ENCODE measurements at regions not wholly inside any gene's neighbourhood (a gene's known extent, or its start where the extent isn't known, plus 50 kb on each side); places are given as distances from the start of the nearest gene placed in this dataset.

DNA sequence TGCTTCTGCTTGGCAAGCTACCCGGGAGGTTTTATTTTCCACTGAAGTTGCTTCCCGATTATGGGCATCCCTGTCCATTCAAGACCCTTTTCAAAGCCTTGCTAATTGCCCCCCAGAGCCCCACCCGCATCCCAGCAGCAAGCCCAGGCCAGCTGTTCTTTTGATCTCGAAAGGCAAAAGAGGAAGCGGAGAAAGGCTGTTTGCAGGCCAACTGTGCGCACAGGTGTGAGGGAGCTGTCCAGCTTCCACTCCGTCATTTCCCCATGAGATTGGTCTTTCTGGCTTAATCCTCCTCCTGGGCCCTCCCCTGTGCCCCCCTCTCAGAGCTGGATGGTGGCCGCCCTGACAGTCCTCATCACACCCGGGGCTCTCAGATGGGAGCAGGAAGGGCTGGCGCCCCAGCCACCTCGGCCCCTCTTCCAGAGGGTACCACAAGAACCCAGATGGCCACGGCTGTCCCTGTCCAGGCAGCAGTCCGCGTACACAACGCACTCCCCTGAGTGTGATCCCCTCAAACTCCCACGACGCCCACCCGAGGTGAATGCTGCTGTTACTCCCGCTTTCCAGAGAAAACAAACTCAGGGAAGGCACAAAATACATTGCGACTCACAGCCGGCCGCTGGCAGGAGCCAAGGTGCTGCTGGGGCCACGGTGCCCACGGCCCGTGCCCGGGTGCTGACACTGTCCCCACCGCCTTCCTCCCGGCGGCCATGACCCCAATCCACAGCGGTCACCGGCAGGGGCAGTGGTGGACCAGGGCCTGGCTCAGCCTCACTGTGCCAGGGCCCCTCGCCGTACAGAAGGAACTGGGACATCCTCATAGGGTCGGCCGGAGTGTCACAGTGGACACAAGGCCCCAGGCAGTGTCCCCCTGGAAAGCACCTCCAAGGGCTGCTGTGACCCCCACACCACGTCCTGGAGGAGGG, 121.9 kb downstream of the CRYAA start:
- no peak overlapping the region for H3K27ac ChIP-seq
- peaks cover 17% of the 10 kb centered on the region for H3K4me1 ChIP-seq (ENCODE audit: insufficient read depth)
- no peaks in the 10 kb centered on the region for H4K20me1 ChIP-seq (ENCODE audit: insufficient read depth, poor library complexity, severe bottlenecking)
- no peaks in the 10 kb centered on the region for H3K9me3 ChIP-seq (ENCODE audit: low read depth)
- DNase-seq (ENCODE audit: low spot score): no peak
- no peaks in the 10 kb centered on the region for H3K27me3 ChIP-seq
- WGBS (ENCODE audit: low lambda C conversion rate, missing lambda C conversion rate): 90% methylated on average over 35 of the region's 36 CpGs
- no peak overlapping the region for H3K4me2 ChIP-seq
- H3K4me3 ChIP-seq: no peak overlapping the region
- TF ChIP-seq EZH2phosphoT487 (IDR thresholded peaks at IDR 0.05; ENCODE audit: low read depth, severe bottlenecking, unreplicated experiment) (no peak), EZH2 (IDR thresholded peaks at IDR 0.05; ENCODE audit: borderline replicate concordance) (no peak)
- TF ChIP-seq, protein P1, sequence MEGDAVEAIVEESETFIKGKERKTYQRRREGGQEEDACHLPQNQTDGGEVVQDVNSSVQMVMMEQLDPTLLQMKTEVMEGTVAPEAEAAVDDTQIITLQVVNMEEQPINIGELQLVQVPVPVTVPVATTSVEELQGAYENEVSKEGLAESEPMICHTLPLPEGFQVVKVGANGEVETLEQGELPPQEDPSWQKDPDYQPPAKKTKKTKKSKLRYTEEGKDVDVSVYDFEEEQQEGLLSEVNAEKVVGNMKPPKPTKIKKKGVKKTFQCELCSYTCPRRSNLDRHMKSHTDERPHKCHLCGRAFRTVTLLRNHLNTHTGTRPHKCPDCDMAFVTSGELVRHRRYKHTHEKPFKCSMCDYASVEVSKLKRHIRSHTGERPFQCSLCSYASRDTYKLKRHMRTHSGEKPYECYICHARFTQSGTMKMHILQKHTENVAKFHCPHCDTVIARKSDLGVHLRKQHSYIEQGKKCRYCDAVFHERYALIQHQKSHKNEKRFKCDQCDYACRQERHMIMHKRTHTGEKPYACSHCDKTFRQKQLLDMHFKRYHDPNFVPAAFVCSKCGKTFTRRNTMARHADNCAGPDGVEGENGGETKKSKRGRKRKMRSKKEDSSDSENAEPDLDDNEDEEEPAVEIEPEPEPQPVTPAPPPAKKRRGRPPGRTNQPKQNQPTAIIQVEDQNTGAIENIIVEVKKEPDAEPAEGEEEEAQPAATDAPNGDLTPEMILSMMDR (IDR thresholded peaks at IDR 0.05; ENCODE audit: poor library complexity): no peak
- no peaks in the 10 kb centered on the region for H3K79me2 ChIP-seq
- H2AFZ ChIP-seq: no peak overlapping the region
- no peaks in the 10 kb centered on the region for H3K9me2 ChIP-seq (replicated peaks; ENCODE audit: insufficient read depth)
- H3K36me3 ChIP-seq (replicated peaks; ENCODE audit: insufficient read depth, low read depth): no peaks in the 10 kb centered on the region

DNA sequence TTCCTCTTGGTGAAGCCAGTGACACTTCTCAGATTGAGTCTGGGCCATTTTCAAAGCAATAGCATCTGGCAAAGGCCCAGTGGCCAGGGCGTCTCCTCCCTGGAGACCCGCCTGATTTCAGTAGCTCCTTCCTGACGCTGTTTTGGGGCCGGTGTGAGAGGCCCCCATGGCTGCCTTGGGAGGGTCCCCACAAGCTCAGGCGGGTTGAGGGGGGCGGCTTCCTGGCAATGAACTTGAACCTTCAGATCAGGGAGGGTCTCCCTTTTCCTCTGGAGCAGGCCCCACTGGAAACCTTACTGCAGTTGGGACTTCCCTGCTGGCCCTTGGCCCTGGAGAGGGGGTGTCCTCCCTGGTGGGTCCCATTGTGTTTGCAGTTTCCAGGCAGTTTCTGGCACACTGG, 121.2 kb downstream of the CRYAA start:
- no peak for DNase-seq (ENCODE audit: low spot score)
- Histone ChIP-seq H3K27ac (no peak overlapping the region), H2AFZ (no peak overlapping the region), H3K79me2 (no peaks in the 10 kb centered on the region), H3K27me3 (no peaks in the 10 kb centered on the region), H3K9me3 (ENCODE audit: low read depth) (no peaks in the 10 kb centered on the region), H3K9me2 (replicated peaks; ENCODE audit: insufficient read depth) (no peaks in the 10 kb centered on the region), H3K36me3 (replicated peaks; ENCODE audit: insufficient read depth, low read depth) (no peaks in the 10 kb centered on the region), H3K4me2 (no peak overlapping the region), H4K20me1 (ENCODE audit: insufficient read depth, poor library complexity, severe bottlenecking) (no peaks in the 10 kb centered on the region), H3K4me1 (ENCODE audit: insufficient read depth) (peaks cover 17% of the 10 kb centered on the region), H3K4me3 (no peak overlapping the region)
- TF ChIP-seq EZH2phosphoT487 (IDR thresholded peaks at IDR 0.05; ENCODE audit: low read depth, severe bottlenecking, unreplicated experiment): no peak
- WGBS (ENCODE audit: low lambda C conversion rate, missing lambda C conversion rate): 95% methylated on average over 6 of the region's 6 CpGs

DNA sequence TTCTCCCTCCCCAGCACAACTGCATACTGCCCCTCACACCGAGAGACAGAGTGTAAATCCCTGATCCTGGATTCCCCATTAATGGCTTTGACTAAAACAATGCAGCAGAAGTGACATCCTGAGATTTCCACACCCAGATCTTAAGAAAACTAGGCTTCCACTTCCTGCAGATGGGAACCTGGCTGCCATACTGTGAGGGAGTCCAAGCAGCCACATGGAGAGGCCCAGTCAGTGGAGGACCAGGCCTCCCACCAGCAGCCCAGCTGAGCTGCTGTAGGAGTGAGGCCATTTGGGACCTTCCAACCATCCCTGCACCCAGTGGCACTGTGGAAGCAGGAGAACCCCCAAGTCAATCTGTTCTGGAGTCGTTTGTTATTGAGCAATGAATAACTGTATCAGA, 120.6 kb downstream of the CRYAA start:
- WGBS (ENCODE audit: low lambda C conversion rate, missing lambda C conversion rate): 97% methylated on average over 2 of the region's 2 CpGs
- no peak overlapping the region for H2AFZ ChIP-seq
- no peaks in the 10 kb centered on the region for H3K79me2 ChIP-seq
- H4K20me1 ChIP-seq (ENCODE audit: insufficient read depth, poor library complexity, severe bottlenecking): no peaks in the 10 kb centered on the region
- H3K9me3 ChIP-seq (ENCODE audit: low read depth): no peaks in the 10 kb centered on the region
- no peaks in the 10 kb centered on the region for H3K9me2 ChIP-seq (replicated peaks; ENCODE audit: insufficient read depth)
- no peaks in the 10 kb centered on the region for H3K27me3 ChIP-seq
- peak overlapping the region; percentile 84 for H3K27ac ChIP-seq
- no peaks in the 10 kb centered on the region for H3K36me3 ChIP-seq (replicated peaks; ENCODE audit: insufficient read depth, low read depth)
- H3K4me1 ChIP-seq (ENCODE audit: insufficient read depth): peaks cover 17% of the 10 kb centered on the region
- H3K4me2 ChIP-seq: no peak overlapping the region
- no peak for DNase-seq (ENCODE audit: low spot score)
- H3K4me3 ChIP-seq: no peak overlapping the region
- TF ChIP-seq, protein P1 (IDR thresholded peaks at IDR 0.05; ENCODE audit: poor library complexity): no peak
- TF ChIP-seq EZH2phosphoT487 (IDR thresholded peaks at IDR 0.05; ENCODE audit: low read depth, severe bottlenecking, unreplicated experiment) (no peak), EZH2 (IDR thresholded peaks at IDR 0.05; ENCODE audit: borderline replicate concordance) (no peak)
